Neural cell (in vitro differentiated cells): ENCODE measurements at regions not wholly inside any gene's neighbourhood (a gene's known extent, or its start where the extent isn't known, plus 50 kb on each side); places are given as distances from the start of the nearest gene placed in this dataset.

ENCODE experiments used
- CTCF ChIP-seq: fragments of 450-650 bp; IDR thresholded peaks from 2 replicates; pipeline ENCODE4 v1.5.1; 2014; ENCODE audit warnings: antibody characterized with exemption, mild to moderate bottlenecking, moderate library complexity; ENCODE audit not compliant: poor library complexity, severe bottlenecking
- EP300 ChIP-seq: fragments of 450-650 bp; conservative IDR thresholded peaks from 2 replicates; pipeline ENCODE4 v1.6.1; 2014; ENCODE audit warnings: antibody characterized with exemption, mild to moderate bottlenecking, moderate library complexity; ENCODE audit not compliant: poor library complexity, severe bottlenecking
- MXI1 ChIP-seq: fragments of 450-650 bp; conservative IDR thresholded peaks from 2 replicates; pipeline ENCODE4 v1.6.1; 2014; ENCODE audit warnings: antibody characterized with exemption, mild to moderate bottlenecking; ENCODE audit not compliant: poor library complexity, severe bottlenecking
- POLR2AphosphoS5 ChIP-seq: IDR thresholded peaks from 2 replicates; pipeline ENCODE4 v1.6.1; 2012
- RAD21 ChIP-seq: fragments of 450-650 bp; conservative IDR thresholded peaks from 2 replicates; pipeline ENCODE4 v1.6.1; 2014; ENCODE audit warnings: antibody characterized with exemption, mild to moderate bottlenecking, moderate library complexity
- TAF1 ChIP-seq: IDR thresholded peaks from 2 replicates; pipeline ENCODE4 v1.6.1; 2012; ENCODE audit warnings: low read depth

- TF ChIP-seq RAD21 = no peak
- no peak for TF ChIP-seq POLR2AphosphoS5
- no peak for TF ChIP-seq EP300
- no peak for TF ChIP-seq CTCF
- no peak for TF ChIP-seq TAF1
- TF ChIP-seq MXI1 = no peak
Measured at GRCh38 chr7:46034056-46034768, 113.1 kb upstream of the IGFBP3 start.
